Vagina (tissue), 2 donors: ENCODE measurements at regions not wholly inside any gene's neighbourhood (a gene's known extent, or its start where the extent isn't known, plus 50 kb on each side); places are given as distances from the start of the nearest gene placed in this dataset.

Source experiments
- DNase-seq, 2 donors: peaks; one replicate each; pipeline ENCODE4 v3.0.0-alpha.2; 2017; ENCODE audit errors: extremely low spot score in 2 of 2
- H3K27ac ChIP-seq: fragments of 200-600 bp; sonication (generic); one replicate; pipeline ENCODE4 v1.5.1; 2019
- H3K27me3 ChIP-seq: fragments of 200-600 bp; sonication (generic); one replicate; pipeline ENCODE4 v1.5.1; 2019
- H3K36me3 ChIP-seq, 2 donors: fragments of 200-600 bp; sonication (generic); one replicate each; pipeline ENCODE4 v1.5.1; 2017 to 2019
- H3K4me1 ChIP-seq: fragments of 200-600 bp; sonication (generic); one replicate; pipeline ENCODE4 v1.5.1; 2019
- H3K4me3 ChIP-seq, 2 donors: fragments of 200-600 bp; sonication (generic); 1 replicate in 1 of 2; 2 replicates in 1 of 2; pipeline ENCODE4 v1.5.1; 2016 to 2019
- H3K9me3 ChIP-seq: fragments of 200-600 bp; sonication (generic); one replicate; pipeline ENCODE4 v1.5.1; 2019
- POLR2A ChIP-seq, 2 donors: fragments of 450-650 bp; IDR thresholded peaks; one replicate each; pipeline ENCODE4 v1.6.1; 2017; ENCODE audit warnings: antibody characterized with exemption in 2 of 2, mild to moderate bottlenecking in 2 of 2, moderate library complexity in 2 of 2
- POLR2AphosphoS5 ChIP-seq, 2 donors: sonication (generic); formaldehyde crosslinking; IDR thresholded peaks; one replicate each; pipeline ENCODE4 v1.9.0; 2017; ENCODE audit warnings: antibody characterized with exemption in 2 of 2, mild to moderate bottlenecking in 2 of 2, low read depth in 1 of 2; ENCODE audit not compliant: insufficient read depth in 1 of 2
- intact Hi-C: fragments of 100-400 bp; cut with DNase I; formaldehyde crosslinking; loops from one replicate; pipeline ENCODE4 v1.15.1; 2023
- TF ChIP-seq, protein P1 (sequence below), 3 experiments: fragments of 450-650 bp in 2 of 3; fragments of 200-600 bp in 1 of 3; sonication (generic) in 1 of 3; IDR thresholded peaks; one replicate each; pipeline ENCODE4 v1.5.1; 2017 to 2019; ENCODE audit warnings: antibody characterized with exemption in 3 of 3, mild to moderate bottlenecking in 2 of 3, moderate library complexity in 2 of 3

DNA sequence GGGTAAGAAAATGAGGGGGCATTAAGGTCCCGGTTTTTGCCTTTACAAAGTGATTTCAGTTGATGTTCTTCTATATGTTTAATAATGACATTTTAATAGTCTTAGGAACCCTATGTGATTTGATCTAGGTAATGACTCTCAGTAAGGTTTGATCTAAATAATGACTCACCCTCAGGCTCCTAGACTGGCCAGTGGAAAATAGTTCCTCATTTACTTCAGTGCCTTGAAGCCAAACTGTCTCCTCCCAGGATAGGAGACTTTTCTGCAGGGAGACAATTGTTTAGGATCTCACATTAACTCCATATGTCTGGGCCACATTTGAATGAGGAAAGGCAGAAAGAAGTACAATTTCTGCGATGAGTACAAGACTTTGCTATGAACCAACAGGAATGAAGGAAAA is 1331.9 kb downstream of the XPNPEP1 start:
- intact Hi-C loops: no loop called here
- H3K27ac ChIP-seq: no peak overlapping the region
- TF ChIP-seq POLR2AphosphoS5 (IDR thresholded peaks at IDR 0.05; ENCODE audit: insufficient read depth in 1 of 2, low read depth in 1 of 2) (no peak), POLR2A (IDR thresholded peaks at IDR 0.05) (no peak)
- TF ChIP-seq, protein P1, sequence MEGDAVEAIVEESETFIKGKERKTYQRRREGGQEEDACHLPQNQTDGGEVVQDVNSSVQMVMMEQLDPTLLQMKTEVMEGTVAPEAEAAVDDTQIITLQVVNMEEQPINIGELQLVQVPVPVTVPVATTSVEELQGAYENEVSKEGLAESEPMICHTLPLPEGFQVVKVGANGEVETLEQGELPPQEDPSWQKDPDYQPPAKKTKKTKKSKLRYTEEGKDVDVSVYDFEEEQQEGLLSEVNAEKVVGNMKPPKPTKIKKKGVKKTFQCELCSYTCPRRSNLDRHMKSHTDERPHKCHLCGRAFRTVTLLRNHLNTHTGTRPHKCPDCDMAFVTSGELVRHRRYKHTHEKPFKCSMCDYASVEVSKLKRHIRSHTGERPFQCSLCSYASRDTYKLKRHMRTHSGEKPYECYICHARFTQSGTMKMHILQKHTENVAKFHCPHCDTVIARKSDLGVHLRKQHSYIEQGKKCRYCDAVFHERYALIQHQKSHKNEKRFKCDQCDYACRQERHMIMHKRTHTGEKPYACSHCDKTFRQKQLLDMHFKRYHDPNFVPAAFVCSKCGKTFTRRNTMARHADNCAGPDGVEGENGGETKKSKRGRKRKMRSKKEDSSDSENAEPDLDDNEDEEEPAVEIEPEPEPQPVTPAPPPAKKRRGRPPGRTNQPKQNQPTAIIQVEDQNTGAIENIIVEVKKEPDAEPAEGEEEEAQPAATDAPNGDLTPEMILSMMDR (IDR thresholded peaks at IDR 0.05): no peak
- H3K27me3 ChIP-seq: no peaks in the 10 kb centered on the region
- H3K36me3 ChIP-seq: no peaks in the 10 kb centered on the region
- H3K4me1 ChIP-seq: no peaks in the 10 kb centered on the region
- no peak overlapping the region for H3K4me3 ChIP-seq
- no peaks in the 10 kb centered on the region for H3K9me3 ChIP-seq
- DNase-seq: no peak

DNA sequence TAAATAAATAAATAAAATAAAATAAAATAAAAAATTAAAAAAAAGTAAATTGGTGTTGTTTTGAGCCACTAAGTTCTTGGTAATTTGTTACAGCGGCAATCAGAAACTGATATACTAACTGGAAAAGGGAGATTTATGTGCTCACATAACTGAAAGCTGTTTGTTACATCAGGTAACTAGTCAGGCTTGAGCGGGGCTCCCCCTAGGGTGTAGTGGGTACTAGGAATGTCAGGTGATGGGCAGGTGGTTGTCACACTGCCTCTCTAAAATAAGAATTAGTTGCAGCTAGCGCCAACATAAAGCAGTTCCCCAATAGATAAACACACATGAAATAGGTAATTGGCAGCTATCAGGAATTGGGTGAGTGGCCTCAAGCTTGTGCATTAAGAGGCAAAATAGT is 1336.9 kb downstream of the XPNPEP1 start:
- no peak for DNase-seq
- Histone ChIP-seq H3K36me3 (no peaks in the 10 kb centered on the region), H3K4me1 (no peaks in the 10 kb centered on the region), H3K27ac (no peak overlapping the region), H3K4me3 (no peak overlapping the region), H3K9me3 (no peaks in the 10 kb centered on the region), H3K27me3 (no peaks in the 10 kb centered on the region)
- intact Hi-C loops: no loop called here
- TF ChIP-seq POLR2A (IDR thresholded peaks at IDR 0.05) (no peak), POLR2AphosphoS5 (IDR thresholded peaks at IDR 0.05; ENCODE audit: insufficient read depth in 1 of 2, low read depth in 1 of 2) (no peak)
- TF ChIP-seq, protein P1 (IDR thresholded peaks at IDR 0.05): no peak

DNA sequence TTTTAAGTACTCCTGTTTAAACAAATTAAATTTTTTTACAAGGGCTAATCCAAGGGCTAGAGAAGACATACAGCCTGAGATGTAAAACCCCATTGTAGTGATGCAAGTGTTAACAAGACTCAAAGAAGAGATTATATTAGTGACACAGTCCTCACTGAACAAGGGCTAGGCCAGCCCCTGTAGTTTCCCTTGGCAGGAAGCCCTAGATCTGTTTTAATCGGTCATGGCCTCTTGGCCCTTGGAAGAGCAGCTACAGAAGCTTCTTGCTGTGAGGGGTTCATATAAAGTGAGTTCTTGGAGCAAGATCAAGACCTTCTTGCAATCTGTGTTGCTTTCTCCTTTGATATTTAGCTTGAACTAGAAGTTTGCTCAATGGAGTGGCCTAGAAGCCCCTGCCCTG is 1339.4 kb downstream of the XPNPEP1 start:
- intact Hi-C loops: no loop called here
- Histone ChIP-seq H3K27me3 (no peaks in the 10 kb centered on the region), H3K4me3 (no peak overlapping the region), H3K4me1 (no peaks in the 10 kb centered on the region), H3K36me3 (no peaks in the 10 kb centered on the region), H3K9me3 (no peaks in the 10 kb centered on the region), H3K27ac (no peak overlapping the region)
- TF ChIP-seq, protein P1 (IDR thresholded peaks at IDR 0.05): no peak
- no peak for TF ChIP-seq POLR2A (IDR thresholded peaks at IDR 0.05)
- no peak for TF ChIP-seq POLR2AphosphoS5 (IDR thresholded peaks at IDR 0.05; ENCODE audit: insufficient read depth in 1 of 2, low read depth in 1 of 2)
- no peak for DNase-seq

DNA sequence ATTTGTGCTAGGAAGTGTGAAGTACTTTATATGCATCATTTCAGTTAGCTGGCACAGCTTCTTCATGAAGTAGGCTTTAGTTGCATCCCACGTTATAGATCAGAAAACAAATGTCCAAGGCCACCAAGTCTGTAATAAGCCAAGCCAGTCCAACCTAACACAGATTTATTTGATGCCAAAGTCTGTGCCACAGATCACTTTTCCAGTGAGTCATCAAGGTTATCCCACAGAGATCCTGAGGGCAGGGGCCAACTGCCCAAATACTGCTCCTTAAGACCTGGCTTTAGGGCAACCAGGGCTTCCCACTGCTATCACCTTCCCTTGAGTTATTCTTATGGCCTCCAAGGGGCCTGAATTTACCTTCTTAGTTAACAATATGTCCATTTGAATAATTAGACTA is 1340.4 kb downstream of the XPNPEP1 start:
- Histone ChIP-seq H3K27me3 (no peaks in the 10 kb centered on the region), H3K4me3 (no peak overlapping the region), H3K27ac (no peak overlapping the region), H3K9me3 (no peaks in the 10 kb centered on the region), H3K36me3 (no peaks in the 10 kb centered on the region), H3K4me1 (no peaks in the 10 kb centered on the region)
- intact Hi-C loops: no loop called here
- DNase-seq: no peak
- TF ChIP-seq POLR2A (IDR thresholded peaks at IDR 0.05): no peak
- TF ChIP-seq, protein P1 (IDR thresholded peaks at IDR 0.05): no peak
- TF ChIP-seq POLR2AphosphoS5 (IDR thresholded peaks at IDR 0.05; ENCODE audit: insufficient read depth in 1 of 2, low read depth in 1 of 2): no peak

DNA sequence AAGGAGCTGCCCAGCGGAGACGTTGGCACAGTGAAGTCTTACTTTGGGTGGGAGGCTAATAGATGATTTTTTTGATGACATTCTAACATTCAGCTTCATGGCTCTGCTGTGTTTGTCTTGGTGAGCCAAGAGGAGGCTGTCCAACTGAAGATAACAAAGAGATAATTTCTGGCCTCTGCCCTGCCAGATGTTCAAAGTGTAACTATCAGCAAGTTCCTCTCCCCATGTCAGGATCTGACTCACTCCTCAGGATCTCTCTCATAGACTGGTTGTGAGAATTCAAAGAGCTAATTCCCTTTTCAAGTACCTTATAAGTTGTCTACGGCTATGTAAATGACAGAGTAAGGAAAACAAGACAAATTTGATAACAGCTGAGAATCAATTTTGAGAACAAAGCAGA is 1340.9 kb downstream of the XPNPEP1 start:
- intact Hi-C loops: no loop called here

More for the DNA sequence above, 1340.9 kb downstream of the XPNPEP1 start:
- DNase-seq: no peak
- no peak overlapping the region for H3K27ac ChIP-seq
- H3K4me3 ChIP-seq: no peak overlapping the region
- no peaks in the 10 kb centered on the region for H3K9me3 ChIP-seq
- no peaks in the 10 kb centered on the region for H3K36me3 ChIP-seq
- TF ChIP-seq, protein P1 (IDR thresholded peaks at IDR 0.05): no peak
- TF ChIP-seq POLR2AphosphoS5 (IDR thresholded peaks at IDR 0.05; ENCODE audit: insufficient read depth in 1 of 2, low read depth in 1 of 2): no peak
- no peak for TF ChIP-seq POLR2A (IDR thresholded peaks at IDR 0.05)
- H3K27me3 ChIP-seq: no peaks in the 10 kb centered on the region
- no peaks in the 10 kb centered on the region for H3K4me1 ChIP-seq
